ENCODE measurements at regions not wholly inside any gene's neighbourhood (a gene's known extent, or its start where the extent isn't known, plus 50 kb on each side); places are given as distances from the start of the nearest gene placed in this dataset.

DNA sequence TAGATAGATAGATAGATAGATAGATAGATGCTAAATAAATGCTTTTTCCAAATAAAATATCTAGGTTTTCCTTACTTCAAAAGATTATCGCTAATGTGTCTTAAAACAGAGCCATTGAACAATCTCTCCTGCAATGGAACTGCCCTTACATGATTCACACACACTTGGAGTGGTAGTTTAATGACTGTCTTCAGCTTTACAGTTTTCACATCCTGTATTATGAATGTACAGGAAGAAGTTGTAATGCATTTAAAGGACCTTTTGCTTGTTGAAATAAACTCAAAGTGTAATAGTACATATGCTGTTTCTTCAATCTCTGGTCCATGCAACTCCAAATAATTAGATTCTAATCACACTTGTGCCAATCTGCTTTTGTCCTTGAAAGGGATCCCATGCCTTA is 797.6 kb upstream of the CDH2 start:
- H3K4me1 ChIP-seq (ENCODE audit: insufficient read depth, low read length, poor library complexity, severe bottlenecking) = no peaks in the 10 kb centered on the region
- BruUV-seq (replicated peaks) = no TSS peak
- intact Hi-C loops (cut with micrococcal nuclease; ENCODE audit: unreplicated experiment) = no loop called here
- POLR2A ChIA-PET (ENCODE audit: low non-redundant PET) = no interaction called here
- peaks cover 7% of the 10 kb centered on the region for H3K9me3 ChIP-seq (ENCODE audit: low read depth, low read length, poor library complexity, severe bottlenecking)
- CTCF ChIA-PET = no interaction called here
- no peak for DNase-seq (ENCODE audit: low spot score)
- no peak for TF ChIP-seq EZH2 (IDR thresholded peaks at IDR 0.05; ENCODE audit: borderline replicate concordance, low read depth, low read length, poor library complexity, severe bottlenecking)
- TF ChIP-seq, protein P1, sequence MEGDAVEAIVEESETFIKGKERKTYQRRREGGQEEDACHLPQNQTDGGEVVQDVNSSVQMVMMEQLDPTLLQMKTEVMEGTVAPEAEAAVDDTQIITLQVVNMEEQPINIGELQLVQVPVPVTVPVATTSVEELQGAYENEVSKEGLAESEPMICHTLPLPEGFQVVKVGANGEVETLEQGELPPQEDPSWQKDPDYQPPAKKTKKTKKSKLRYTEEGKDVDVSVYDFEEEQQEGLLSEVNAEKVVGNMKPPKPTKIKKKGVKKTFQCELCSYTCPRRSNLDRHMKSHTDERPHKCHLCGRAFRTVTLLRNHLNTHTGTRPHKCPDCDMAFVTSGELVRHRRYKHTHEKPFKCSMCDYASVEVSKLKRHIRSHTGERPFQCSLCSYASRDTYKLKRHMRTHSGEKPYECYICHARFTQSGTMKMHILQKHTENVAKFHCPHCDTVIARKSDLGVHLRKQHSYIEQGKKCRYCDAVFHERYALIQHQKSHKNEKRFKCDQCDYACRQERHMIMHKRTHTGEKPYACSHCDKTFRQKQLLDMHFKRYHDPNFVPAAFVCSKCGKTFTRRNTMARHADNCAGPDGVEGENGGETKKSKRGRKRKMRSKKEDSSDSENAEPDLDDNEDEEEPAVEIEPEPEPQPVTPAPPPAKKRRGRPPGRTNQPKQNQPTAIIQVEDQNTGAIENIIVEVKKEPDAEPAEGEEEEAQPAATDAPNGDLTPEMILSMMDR (conservative IDR thresholded peaks at IDR 0.05; ENCODE audit: low read depth, low read length) = no peak
- no peak overlapping the region for H3K4me3 ChIP-seq (ENCODE audit: low read depth, low read length, poor library complexity, severe bottlenecking)
- no peak overlapping the region for H3K27ac ChIP-seq (ENCODE audit: low read depth, low read length, poor library complexity, severe bottlenecking)
- no peaks in the 10 kb centered on the region for H3K36me3 ChIP-seq (ENCODE audit: insufficient read depth, low read length, poor library complexity, severe bottlenecking)
- peaks cover 3% of the 10 kb centered on the region for H3K27me3 ChIP-seq (replicated peaks; ENCODE audit: insufficient read depth, low read depth, low read length, poor library complexity)

DNA sequence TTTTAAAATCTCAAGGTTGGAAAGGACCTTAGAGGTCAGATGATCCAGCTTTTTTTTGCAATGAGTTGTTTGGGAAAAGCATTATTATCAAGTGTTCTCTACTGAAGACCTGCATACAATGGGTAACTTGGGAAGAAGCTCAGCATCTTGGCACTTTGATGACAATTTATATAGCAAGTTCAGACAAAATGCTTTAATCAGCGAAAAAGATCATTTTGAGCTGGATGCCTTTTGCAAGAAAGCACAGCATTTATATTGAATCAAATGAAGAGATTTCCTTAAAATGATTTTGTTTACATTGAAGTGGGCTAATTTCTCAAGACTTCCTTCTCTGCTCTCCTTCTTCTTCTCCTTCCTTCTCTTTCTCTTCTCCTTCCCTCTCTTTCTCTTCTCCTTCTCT is 796.4 kb upstream of the CDH2 start:
- intact Hi-C loops (cut with micrococcal nuclease; ENCODE audit: unreplicated experiment) = no loop called here
- Histone ChIP-seq H3K4me1 (ENCODE audit: insufficient read depth, low read length, poor library complexity, severe bottlenecking) (no peaks in the 10 kb centered on the region), H3K36me3 (ENCODE audit: insufficient read depth, low read length, poor library complexity, severe bottlenecking) (no peaks in the 10 kb centered on the region), H3K4me3 (ENCODE audit: low read depth, low read length, poor library complexity, severe bottlenecking) (no peak overlapping the region), H3K9me3 (ENCODE audit: low read depth, low read length, poor library complexity, severe bottlenecking) (peaks cover 7% of the 10 kb centered on the region), H3K27me3 (replicated peaks; ENCODE audit: insufficient read depth, low read depth, low read length, poor library complexity) (peaks cover 3% of the 10 kb centered on the region), H3K27ac (ENCODE audit: low read depth, low read length, poor library complexity, severe bottlenecking) (no peak overlapping the region)
- no peak for TF ChIP-seq EZH2 (IDR thresholded peaks at IDR 0.05; ENCODE audit: borderline replicate concordance, low read depth, low read length, poor library complexity, severe bottlenecking)
- TF ChIP-seq, protein P1 (conservative IDR thresholded peaks at IDR 0.05; ENCODE audit: low read depth, low read length) = no peak
- no peak for DNase-seq (ENCODE audit: low spot score)
- CTCF ChIA-PET = interaction anchor here (0.9 kb wide), 1 partner anchor 110 kb away, joined by 3 read pairs; no protein-coding TSS in a partner anchor
- POLR2A ChIA-PET (ENCODE audit: low non-redundant PET) = no interaction called here
- BruUV-seq (replicated peaks) = no TSS peak

DNA sequence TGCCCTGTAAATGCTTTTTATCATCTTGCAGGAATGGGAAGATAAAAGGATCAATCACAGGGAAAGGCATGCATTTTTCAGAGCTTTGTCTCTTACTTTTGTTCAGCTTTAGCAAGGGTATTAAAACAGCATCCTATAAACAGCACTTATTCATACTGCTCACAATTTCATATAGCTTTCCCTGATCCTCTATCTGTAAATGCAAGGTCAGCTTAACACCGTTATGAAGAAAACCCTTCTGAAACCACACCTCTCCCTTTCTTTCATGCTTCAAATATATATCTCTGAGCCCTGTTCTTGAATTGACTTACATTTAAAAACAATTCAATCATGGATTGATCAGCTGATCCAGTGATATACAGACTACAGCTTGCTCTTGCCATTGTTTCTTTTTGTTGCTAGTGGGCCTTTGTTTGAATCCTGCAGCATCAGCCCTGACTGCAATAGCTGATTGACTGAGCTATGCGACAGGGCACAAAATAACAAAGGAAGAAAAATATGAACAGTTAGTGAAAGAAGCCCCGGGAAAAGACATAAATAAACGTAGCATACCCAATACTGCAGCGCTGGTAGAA is 795.5 kb upstream of the CDH2 start:
- no peaks in the 10 kb centered on the region for H3K36me3 ChIP-seq (ENCODE audit: insufficient read depth, low read length, poor library complexity, severe bottlenecking)
- intact Hi-C loops (cut with micrococcal nuclease; ENCODE audit: unreplicated experiment) = no loop called here
- H3K27ac ChIP-seq (ENCODE audit: low read depth, low read length, poor library complexity, severe bottlenecking) = no peak overlapping the region
- BruUV-seq (replicated peaks) = no TSS peak
- TF ChIP-seq EZH2 (IDR thresholded peaks at IDR 0.05; ENCODE audit: borderline replicate concordance, low read depth, low read length, poor library complexity, severe bottlenecking) = no peak
- TF ChIP-seq, protein P1 (conservative IDR thresholded peaks at IDR 0.05; ENCODE audit: low read depth, low read length) = no peak
- peaks cover 7% of the 10 kb centered on the region for H3K9me3 ChIP-seq (ENCODE audit: low read depth, low read length, poor library complexity, severe bottlenecking)
- ChIA-PET POLR2A (ENCODE audit: low non-redundant PET) (no interaction called here), CTCF (no interaction called here)
- H3K4me3 ChIP-seq (ENCODE audit: low read depth, low read length, poor library complexity, severe bottlenecking) = no peak overlapping the region
- no peak for DNase-seq (ENCODE audit: low spot score)
- no peaks in the 10 kb centered on the region for H3K4me1 ChIP-seq (ENCODE audit: insufficient read depth, low read length, poor library complexity, severe bottlenecking)
- peaks cover 3% of the 10 kb centered on the region for H3K27me3 ChIP-seq (replicated peaks; ENCODE audit: insufficient read depth, low read depth, low read length, poor library complexity)

All from A673 (cell line).